Suprapubic skin (tissue), 4 donors: ENCODE measurements at regions not wholly inside any gene's neighbourhood (a gene's known extent, or its start where the extent isn't known, plus 50 kb on each side); places are given as distances from the start of the nearest gene placed in this dataset.

Experiments used
- DNase-seq, 2 donors: peaks; one replicate each; pipeline ENCODE4 v3.0.0-alpha.2; 2019; ENCODE audit warnings: low spot score in 2 of 2
- H3K27ac ChIP-seq: fragments of 200-600 bp; sonication (generic); one replicate; pipeline ENCODE4 v1.5.1; 2019
- H3K27me3 ChIP-seq: fragments of 200-600 bp; sonication (generic); one replicate; pipeline ENCODE4 v1.5.1; 2019
- H3K36me3 ChIP-seq: fragments of 200-600 bp; sonication (generic); one replicate; pipeline ENCODE4 v1.5.1; 2019
- H3K4me1 ChIP-seq: fragments of 200-600 bp; sonication (generic); one replicate; pipeline ENCODE4 v1.5.1; 2019
- H3K4me3 ChIP-seq: fragments of 200-600 bp; sonication (generic); one replicate; pipeline ENCODE4 v1.5.1; 2019; ENCODE audit warnings: mild to moderate bottlenecking
- H3K9me3 ChIP-seq: fragments of 200-600 bp; sonication (generic); one replicate; pipeline ENCODE4 v1.5.1; 2019
- CTCF ChIP-seq, 2 donors: fragments of 200-600 bp in 1 of 2; fragments of 450-650 bp in 1 of 2; sonication (generic) in 1 of 2; IDR thresholded peaks; one replicate each; pipeline ENCODE4 v1.5.1; 2016 to 2019; ENCODE audit warnings: antibody characterized with exemption in 2 of 2, mild to moderate bottlenecking in 1 of 2, moderate library complexity in 1 of 2
- EP300 ChIP-seq: sonication (generic); formaldehyde crosslinking; IDR thresholded peaks from one replicate; pipeline ENCODE4 v1.6.1; 2017; ENCODE audit warnings: antibody characterized with exemption
- POLR2A ChIP-seq, 2 donors: fragments of 450-650 bp; IDR thresholded peaks; one replicate each; pipeline ENCODE4 v1.6.1; 2017; ENCODE audit warnings: antibody characterized with exemption in 2 of 2, mild to moderate bottlenecking in 2 of 2, moderate library complexity in 2 of 2
- POLR2AphosphoS5 ChIP-seq, 3 donors: sonication (generic); formaldehyde crosslinking; IDR thresholded peaks; one replicate each; pipeline ENCODE4 v1.6.1; 2017; ENCODE audit warnings: antibody characterized with exemption in 3 of 3
- WGBS: methylation state at CpG from one replicate; pipeline ENCODE4 v1.1.5; 2018; 5-methylcytosine and 5-hydroxymethylcytosine counted together

- DNase-seq = no peak
- no peak overlapping the region for H3K27ac ChIP-seq
- WGBS = 58% methylated on average over 3 of the region's 3 CpGs
Measured at GRCh38 chr5:18972177-18972576, 1015.8 kb downstream of the CDH18 start.

GRCh38 chr5:18975624-18976023, 1012.4 kb downstream of the CDH18 start:
- Histone ChIP-seq H3K4me3 (no peak overlapping the region), H3K27ac (no peak overlapping the region), H3K4me1 (no peaks in the 10 kb centered on the region), H3K27me3 (no peaks in the 10 kb centered on the region), H3K9me3 (no peaks in the 10 kb centered on the region), H3K36me3 (no peaks in the 10 kb centered on the region)
- DNase-seq = no peak
- 69% methylated on average over 5 of the region's 5 CpGs for WGBS
- no peak for TF ChIP-seq EP300
- no peak for TF ChIP-seq CTCF (IDR thresholded peaks at IDR 0.05)
- TF ChIP-seq POLR2AphosphoS5 (IDR thresholded peaks at IDR 0.05) = no peak
- TF ChIP-seq POLR2A (IDR thresholded peaks at IDR 0.05) = no peak

More at GRCh38 chr5:18972177-18972576, 1015.8 kb downstream of the CDH18 start:
- Histone ChIP-seq H3K36me3 (no peaks in the 10 kb centered on the region), H3K4me3 (no peak overlapping the region), H3K9me3 (no peaks in the 10 kb centered on the region), H3K27me3 (no peaks in the 10 kb centered on the region), H3K4me1 (no peaks in the 10 kb centered on the region)
- TF ChIP-seq POLR2AphosphoS5 (IDR thresholded peaks at IDR 0.05) = no peak
- TF ChIP-seq EP300 = no peak
- TF ChIP-seq POLR2A (IDR thresholded peaks at IDR 0.05) = no peak
- TF ChIP-seq CTCF (IDR thresholded peaks at IDR 0.05) = no peak

- no peak overlapping the region for H3K27ac ChIP-seq
- no peaks in the 10 kb centered on the region for H3K27me3 ChIP-seq
- no peak for DNase-seq
- H3K4me1 ChIP-seq = no peaks in the 10 kb centered on the region
- H3K9me3 ChIP-seq = no peaks in the 10 kb centered on the region
- H3K4me3 ChIP-seq = no peak overlapping the region
- WGBS = 90% methylated on average over 1 of the region's 1 CpG
- TF ChIP-seq EP300 = no peak
- no peak for TF ChIP-seq POLR2AphosphoS5 (IDR thresholded peaks at IDR 0.05)
- TF ChIP-seq CTCF (IDR thresholded peaks at IDR 0.05) = no peak
- no peak for TF ChIP-seq POLR2A (IDR thresholded peaks at IDR 0.05)
- H3K36me3 ChIP-seq = no peaks in the 10 kb centered on the region
Measured at GRCh38 chr5:18977880-18978279, 1010.1 kb downstream of the CDH18 start.

- no peaks in the 10 kb centered on the region for H3K36me3 ChIP-seq
- H3K9me3 ChIP-seq = no peaks in the 10 kb centered on the region
- H3K4me1 ChIP-seq = no peaks in the 10 kb centered on the region
- 53% methylated on average over 6 of the region's 6 CpGs for WGBS
- no peak for DNase-seq
- H3K27me3 ChIP-seq = no peaks in the 10 kb centered on the region
- no peak overlapping the region for H3K4me3 ChIP-seq
- no peak overlapping the region for H3K27ac ChIP-seq
- TF ChIP-seq POLR2AphosphoS5 (IDR thresholded peaks at IDR 0.05) (no peak), POLR2A (IDR thresholded peaks at IDR 0.05) (no peak), EP300 (no peak), CTCF (IDR thresholded peaks at IDR 0.05) (no peak)
Measured at GRCh38 chr5:18984559-18985080, 1003.4 kb downstream of the CDH18 start.

- no peaks in the 10 kb centered on the region for H3K4me1 ChIP-seq
- no peaks in the 10 kb centered on the region for H3K9me3 ChIP-seq
- no peak overlapping the region for H3K4me3 ChIP-seq
- 71% methylated on average over 5 of the region's 5 CpGs for WGBS
- no peak overlapping the region for H3K27ac ChIP-seq
- TF ChIP-seq EP300 (no peak), POLR2A (IDR thresholded peaks at IDR 0.05) (no peak), CTCF (IDR thresholded peaks at IDR 0.05) (no peak), POLR2AphosphoS5 (IDR thresholded peaks at IDR 0.05) (no peak)
- DNase-seq = no peak
- no peaks in the 10 kb centered on the region for H3K27me3 ChIP-seq
- H3K36me3 ChIP-seq = no peaks in the 10 kb centered on the region
Measured at GRCh38 chr5:18985171-18985758, 1002.7 kb downstream of the CDH18 start.
